Right lobe of liver (tissue), 6 donors: ENCODE measurements at regions not wholly inside any gene's neighbourhood (a gene's known extent, or its start where the extent isn't known, plus 50 kb on each side); places are given as distances from the start of the nearest gene placed in this dataset.
"Not testable (repeated sequence)": the region's sequence is repeated elsewhere in the genome, so short reads cannot be mapped to it uniquely, and the experiment has no call there.

ENCODE experiments used
- ATAC-seq, 4 donors: fragments of 200-7000 bp; cut with Tn5 transposase; one replicate each; pipeline ENCODE4 v1.9.1; 2020; ENCODE audit warnings: mild to moderate bottlenecking in 4 of 4, moderate library complexity in 4 of 4
- DNase-seq, 3 donors: peaks; one replicate each; pipeline ENCODE4 v3.0.0-alpha.2; 2020
- H3K27ac ChIP-seq, 3 donors: fragments of 200-600 bp; one replicate each; pipeline ENCODE4 v1.8.0; 2022
- H3K27me3 ChIP-seq, 2 donors: fragments of 200-600 bp; one replicate each; pipeline ENCODE4 v1.8.0; 2022
- H3K36me3 ChIP-seq, 4 donors: fragments of 200-600 bp; sonication (generic) in 1 of 4; one replicate each; pipeline versions ENCODE4 v1.5.1 to v1.8.0; 2017 to 2022; ENCODE audit warnings: control low read depth in 1 of 4
- H3K4me1 ChIP-seq, 4 donors: fragments of 200-600 bp; sonication (generic) in 1 of 4; one replicate each; pipeline versions ENCODE4 v1.5.1 to v1.8.0; 2017 to 2022; ENCODE audit warnings: control low read depth in 1 of 4
- H3K4me3 ChIP-seq, 3 donors: fragments of 200-600 bp; one replicate each; pipeline ENCODE4 v1.8.0; 2022
- H3K9me3 ChIP-seq, 4 donors: fragments of 200-600 bp; sonication (generic) in 1 of 4; one replicate each; pipeline versions ENCODE4 v1.5.1 to v1.8.0; 2017 to 2022; ENCODE audit warnings: control low read depth in 1 of 4
- CTCF ChIP-seq, 4 donors: fragments of 200-600 bp in 3 of 4; fragments of 450-650 bp in 1 of 4; IDR thresholded peaks; one replicate each; pipeline versions ENCODE4 v1.5.1 to v1.8.0; 2016 to 2022; ENCODE audit warnings: antibody characterized with exemption in 4 of 4, mild to moderate bottlenecking in 2 of 4
- POLR2A ChIP-seq: fragments of 450-650 bp; IDR thresholded peaks from one replicate; pipeline ENCODE4 v1.6.1; 2017; ENCODE audit warnings: antibody characterized with exemption, mild to moderate bottlenecking
- WGBS: methylation state at CpG from one replicate; pipeline ENCODE4 v1.1.6; 2018; ENCODE audit warnings: low coverage, low lambda C conversion rate; ENCODE audit not compliant: insufficient coverage; ENCODE audit errors: missing lambda C conversion rate; 5-methylcytosine and 5-hydroxymethylcytosine counted together
- intact Hi-C, 2 donors: fragments of 100-400 bp; cut with DNase I; formaldehyde crosslinking; loops; one replicate each; pipeline versions ENCODE4 v1.11.2 to v1.14.1; 2022
- donor health status: DM: no; HTN: yes; CAD: no.
- donor health status: DM: no; HTN: no; CAD: no.
- donor health status: DM: no; HTN: no; CAD: no.
- donor health status: DM: no; HTN: yes; CAD: no.
- donor health status: DM: no; HTN: yes; CAD: no.

GRCh38 chr18:56487801-56488200 is 150.6 kb downstream of the TXNL1 start:
- no peak for ATAC-seq
- H3K4me3 ChIP-seq = no peak overlapping the region

GRCh38 chr18:56483386-56483785 is 155.0 kb downstream of the TXNL1 start:
- DNase-seq = no peak
- no peak for ATAC-seq
- H3K36me3 ChIP-seq = no peaks in the 10 kb centered on the region
- WGBS = 45% methylated on average over 2 of the region's 2 CpGs
- no peaks in the 10 kb centered on the region for H3K27me3 ChIP-seq
- no peaks in the 10 kb centered on the region for H3K9me3 ChIP-seq
- TF ChIP-seq CTCF (IDR thresholded peaks at IDR 0.05) (no peak), POLR2A (no peak)
- intact Hi-C loops = no loop called here
- H3K27ac ChIP-seq = no peak overlapping the region
- H3K4me3 ChIP-seq = no peak overlapping the region
- no peaks in the 10 kb centered on the region for H3K4me1 ChIP-seq

More at GRCh38 chr18:56487801-56488200, 150.6 kb downstream of the TXNL1 start:
- Histone ChIP-seq H3K4me1 (no peaks in the 10 kb centered on the region), H3K27me3 (no peaks in the 10 kb centered on the region), H3K9me3 (no peaks in the 10 kb centered on the region), H3K36me3 (no peaks in the 10 kb centered on the region), H3K27ac (no peak overlapping the region)
- intact Hi-C loops = no loop called here
- TF ChIP-seq CTCF (IDR thresholded peaks at IDR 0.05) = no peak
- TF ChIP-seq POLR2A = no peak
- DNase-seq = no peak
- 39% methylated on average over 2 of the region's 2 CpGs for WGBS

GRCh38 chr18:56482813-56483212 is 155.6 kb downstream of the TXNL1 start:
- H3K27ac ChIP-seq, H3K4me3 ChIP-seq, ATAC-seq, H3K36me3 ChIP-seq, DNase-seq, H3K27me3 ChIP-seq, H3K4me1 ChIP-seq, intact Hi-C loops, H3K9me3 ChIP-seq: not testable (repeated sequence)
- 76% methylated on average over 4 of the region's 4 CpGs for WGBS

DNA sequence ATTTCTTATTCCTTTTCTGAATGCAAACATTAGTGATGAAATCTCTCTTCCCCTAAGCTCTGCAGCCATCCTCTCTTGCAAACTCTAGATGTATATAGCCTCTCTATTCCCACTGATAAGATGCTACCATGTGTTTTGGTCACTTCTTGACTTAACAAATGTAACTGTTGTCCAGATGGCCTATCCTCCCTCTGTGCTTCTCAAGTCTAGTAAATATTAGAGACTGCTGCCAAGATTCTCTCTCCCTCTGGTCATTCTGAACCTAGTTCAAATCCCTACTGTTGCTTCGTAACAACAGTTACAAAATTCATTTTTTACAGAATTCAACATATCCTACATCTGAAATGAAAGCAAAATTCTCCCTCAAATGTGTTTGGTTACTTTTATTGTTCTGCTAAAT is 156.6 kb downstream of the TXNL1 start:
- intact Hi-C loops = no loop called here
- no peak for TF ChIP-seq POLR2A
- TF ChIP-seq CTCF (IDR thresholded peaks at IDR 0.05) = no peak
- no peaks in the 10 kb centered on the region for H3K36me3 ChIP-seq
- DNase-seq (no peak), ATAC-seq (no peak)
- H3K27me3 ChIP-seq = no peaks in the 10 kb centered on the region
- no peak overlapping the region for H3K4me3 ChIP-seq
- WGBS = 79% methylated on average over 1 of the region's 1 CpG
- no peaks in the 10 kb centered on the region for H3K4me1 ChIP-seq
- H3K27ac ChIP-seq = no peak overlapping the region
- H3K9me3 ChIP-seq = no peaks in the 10 kb centered on the region

DNA sequence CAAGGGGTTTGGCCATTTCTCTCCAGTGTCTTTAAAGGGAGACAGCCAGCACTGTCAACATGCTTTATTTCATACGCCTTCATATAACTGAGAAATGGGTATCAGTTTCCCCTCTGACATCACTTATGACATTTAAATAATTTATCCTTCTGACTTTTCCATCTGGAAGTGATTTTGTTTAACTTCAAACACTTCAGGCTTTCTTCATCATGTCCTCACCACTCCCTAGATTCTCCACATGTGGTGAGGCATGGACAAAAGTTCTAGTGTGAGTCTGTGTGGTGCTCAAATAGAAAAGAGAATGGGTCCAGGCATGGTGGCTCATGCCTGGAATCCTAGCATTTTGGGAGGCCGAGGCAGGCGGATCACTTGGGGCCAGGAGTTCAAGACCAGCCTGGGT is 158.6 kb downstream of the TXNL1 start:
- Histone ChIP-seq H3K9me3 (no peaks in the 10 kb centered on the region), H3K36me3 (no peaks in the 10 kb centered on the region), H3K4me3 (no peak overlapping the region), H3K27me3 (no peaks in the 10 kb centered on the region), H3K4me1 (no peaks in the 10 kb centered on the region), H3K27ac (no peak overlapping the region)
- no peak for TF ChIP-seq CTCF (IDR thresholded peaks at IDR 0.05)
- ATAC-seq = no peak
- intact Hi-C loops = no loop called here
- 70% methylated on average over 2 of the region's 3 CpGs for WGBS
- DNase-seq = no peak
